HEK293T (cell line): ENCODE measurements at regions not wholly inside any gene's neighbourhood (a gene's known extent, or its start where the extent isn't known, plus 50 kb on each side); places are given as distances from the start of the nearest gene placed in this dataset.

Experiments used
- FOXM1 ChIP-seq: fragments of 450-650 bp; IDR thresholded peaks from 2 replicates; pipeline ENCODE4 v1.6.1; 2017; ENCODE audit warnings: mild to moderate bottlenecking, borderline replicate concordance
- L3MBTL2 ChIP-seq: fragments of 450-650 bp; conservative IDR thresholded peaks from 2 replicates; pipeline ENCODE4 v1.6.1; 2016; ENCODE audit warnings: mild to moderate bottlenecking
- PKNOX1 ChIP-seq: fragments of 450-650 bp; IDR thresholded peaks from 2 replicates; pipeline ENCODE4 v1.6.1; 2016
- SP1 ChIP-seq: fragments of 450-650 bp; IDR thresholded peaks from 2 replicates; pipeline ENCODE4 v1.6.1; 2017
- SUZ12 ChIP-seq: fragments of 450-650 bp; IDR thresholded peaks from 2 replicates; pipeline ENCODE4 v1.6.1; 2016; ENCODE audit warnings: mild to moderate bottlenecking
- TARDBP ChIP-seq: fragments of 450-650 bp; IDR thresholded peaks from 2 replicates; pipeline ENCODE4 v1.6.1; 2016

- TF ChIP-seq PKNOX1: no peak
- no peak for TF ChIP-seq SP1
- TF ChIP-seq SUZ12: no peak
- no peak for TF ChIP-seq FOXM1
- TF ChIP-seq L3MBTL2: no peak
- no peak for TF ChIP-seq TARDBP
These were observed 99.6 kb upstream of the RTL6 start for GRCh38 chr22:44597616-44598015.
